Right lobe of liver (tissue), 6 donors: ENCODE measurements at regions not wholly inside any gene's neighbourhood (a gene's known extent, or its start where the extent isn't known, plus 50 kb on each side); places are given as distances from the start of the nearest gene placed in this dataset.
A peak's percentile ranks its signal among the peaks of the same experiment; 100 is the strongest.

Experiments used
- ATAC-seq, 4 donors: fragments of 200-7000 bp; cut with Tn5 transposase; one replicate each; pipeline ENCODE4 v1.9.1; 2020; ENCODE audit warnings: mild to moderate bottlenecking in 4 of 4, moderate library complexity in 4 of 4
- DNase-seq, 3 donors: peaks; one replicate each; pipeline ENCODE4 v3.0.0-alpha.2; 2020
- H3K27ac ChIP-seq, 3 donors: fragments of 200-600 bp; one replicate each; pipeline ENCODE4 v1.8.0; 2022
- H3K27me3 ChIP-seq, 2 donors: fragments of 200-600 bp; one replicate each; pipeline ENCODE4 v1.8.0; 2022
- H3K36me3 ChIP-seq, 4 donors: fragments of 200-600 bp; sonication (generic) in 1 of 4; one replicate each; pipeline versions ENCODE4 v1.5.1 to v1.8.0; 2017 to 2022; ENCODE audit warnings: control low read depth in 1 of 4
- H3K4me1 ChIP-seq, 4 donors: fragments of 200-600 bp; sonication (generic) in 1 of 4; one replicate each; pipeline versions ENCODE4 v1.5.1 to v1.8.0; 2017 to 2022; ENCODE audit warnings: control low read depth in 1 of 4
- H3K4me3 ChIP-seq, 3 donors: fragments of 200-600 bp; one replicate each; pipeline ENCODE4 v1.8.0; 2022
- H3K9me3 ChIP-seq, 4 donors: fragments of 200-600 bp; sonication (generic) in 1 of 4; one replicate each; pipeline versions ENCODE4 v1.5.1 to v1.8.0; 2017 to 2022; ENCODE audit warnings: control low read depth in 1 of 4
- CTCF ChIP-seq, 4 donors: fragments of 200-600 bp in 3 of 4; fragments of 450-650 bp in 1 of 4; IDR thresholded peaks; one replicate each; pipeline versions ENCODE4 v1.5.1 to v1.8.0; 2016 to 2022; ENCODE audit warnings: antibody characterized with exemption in 4 of 4, mild to moderate bottlenecking in 2 of 4
- POLR2A ChIP-seq: fragments of 450-650 bp; IDR thresholded peaks from one replicate; pipeline ENCODE4 v1.6.1; 2017; ENCODE audit warnings: antibody characterized with exemption, mild to moderate bottlenecking
- WGBS: methylation state at CpG from one replicate; pipeline ENCODE4 v1.1.6; 2018; ENCODE audit warnings: low coverage, low lambda C conversion rate; ENCODE audit not compliant: insufficient coverage; ENCODE audit errors: missing lambda C conversion rate; 5-methylcytosine and 5-hydroxymethylcytosine counted together
- intact Hi-C, 2 donors: fragments of 100-400 bp; cut with DNase I; formaldehyde crosslinking; loops; one replicate each; pipeline versions ENCODE4 v1.11.2 to v1.14.1; 2022
- donor health status: DM: no; HTN: yes; CAD: no.
- donor health status: DM: no; HTN: no; CAD: no.
- donor health status: DM: no; HTN: no; CAD: no.
- donor health status: DM: no; HTN: yes; CAD: no.
- donor health status: DM: no; HTN: yes; CAD: no.

DNA sequence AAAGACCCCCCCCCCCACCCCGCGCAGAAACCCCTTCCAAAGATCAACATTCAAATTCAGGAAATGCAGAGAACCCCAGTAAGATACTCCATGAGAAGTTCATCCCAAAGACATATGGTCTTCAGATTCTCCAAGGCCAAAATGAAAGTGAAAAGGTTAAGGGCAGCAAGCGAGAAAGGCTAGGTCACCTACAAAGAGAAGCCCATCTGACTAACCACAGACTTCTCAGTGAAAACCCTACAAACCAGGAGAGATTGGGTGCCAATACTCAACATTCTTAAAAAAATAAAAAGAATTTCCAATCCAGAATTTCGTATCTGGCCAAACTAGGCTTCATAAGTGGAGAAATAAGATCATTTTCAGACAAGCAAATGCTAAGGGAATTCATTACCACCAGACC lies 175.2 kb downstream of the RND3 start:
- no peaks in the 10 kb centered on the region for H3K27me3 ChIP-seq
- H3K4me3 ChIP-seq, result no peak overlapping the region
- TF ChIP-seq CTCF (IDR thresholded peaks at IDR 0.05) (no peak), POLR2A (no peak)
- H3K4me1 ChIP-seq, result peaks cover 0 to 14% (median 0%) of the 10 kb centered on the region in 4 donors
- peaks cover 0 to 4% (median 0%) of the 10 kb centered on the region in 4 donors for H3K9me3 ChIP-seq
- DNase-seq (no peak), ATAC-seq (no peak)
- no peaks in the 10 kb centered on the region for H3K36me3 ChIP-seq
- 84% methylated on average over 3 of the region's 4 CpGs for WGBS
- intact Hi-C loops, result no loop called here
- H3K27ac ChIP-seq, result no peak overlapping the region

GRCh38 chr2:150309311-150310080 lies 178.0 kb downstream of the RND3 start:
- no peak overlapping the region for H3K27ac ChIP-seq
- H3K36me3 ChIP-seq, result no peaks in the 10 kb centered on the region
- intact Hi-C loops, result no loop called here
- no CpG with 5 or more reads among the region's 3 CpGs for WGBS
- ATAC-seq (peak in 3 of 4 donors; percentile 52 to 74 (median 61)), DNase-seq (no peak)
- H3K4me1 ChIP-seq, result peaks cover 0 to 14% (median 0%) of the 10 kb centered on the region in 4 donors
- no peak overlapping the region for H3K4me3 ChIP-seq
- H3K9me3 ChIP-seq, result no peaks in the 10 kb centered on the region
- H3K27me3 ChIP-seq, result no peaks in the 10 kb centered on the region
- no peak for TF ChIP-seq CTCF (IDR thresholded peaks at IDR 0.05)
- no peak for TF ChIP-seq POLR2A

- Histone ChIP-seq H3K4me1 (peaks cover 0 to 14% (median 0%) of the 10 kb centered on the region in 4 donors), H3K4me3 (no peak overlapping the region), H3K36me3 (no peaks in the 10 kb centered on the region), H3K27me3 (no peaks in the 10 kb centered on the region), H3K27ac (no peak overlapping the region), H3K9me3 (peaks cover 0 to 10% (median 0%) of the 10 kb centered on the region in 4 donors)
- intact Hi-C loops, result no loop called here
- TF ChIP-seq POLR2A (no peak), CTCF (IDR thresholded peaks at IDR 0.05) (no peak)
- ATAC-seq (no peak), DNase-seq (no peak)
- 100% methylated on average over 1 of the region's 1 CpG for WGBS
These were observed 180.2 kb downstream of the RND3 start for GRCh38 chr2:150307258-150307657.

GRCh38 chr2:150303281-150303680 lies 184.2 kb downstream of the RND3 start:
- H3K36me3 ChIP-seq, result no peaks in the 10 kb centered on the region
- 75% methylated on average over 1 of the region's 1 CpG for WGBS
- TF ChIP-seq POLR2A (no peak), CTCF (IDR thresholded peaks at IDR 0.05) (no peak)
- DNase-seq, result no peak
- ATAC-seq, result no peak
- no peak overlapping the region for H3K4me3 ChIP-seq
- peaks cover 0 to 10% (median 0%) of the 10 kb centered on the region in 4 donors for H3K9me3 ChIP-seq
- intact Hi-C loops, result no loop called here
- H3K27me3 ChIP-seq, result no peaks in the 10 kb centered on the region
- H3K27ac ChIP-seq, result no peak overlapping the region
- no peaks in the 10 kb centered on the region for H3K4me1 ChIP-seq
